Breast epithelium (tissue), 3 donors: ENCODE measurements at regions not wholly inside any gene's neighbourhood (a gene's known extent, or its start where the extent isn't known, plus 50 kb on each side); places are given as distances from the start of the nearest gene placed in this dataset.

Experiments
- POLR2A ChIP-seq: fragments of 450-650 bp; IDR thresholded peaks from one replicate; pipeline ENCODE4 v1.6.1; 2016; ENCODE audit warnings: antibody characterized with exemption, mild to moderate bottlenecking, moderate library complexity
- TF ChIP-seq, protein P1 (sequence below), 3 donors: fragments of 450-650 bp; IDR thresholded peaks; one replicate each; pipeline ENCODE4 v1.5.1; 2016 to 2017; ENCODE audit warnings: antibody characterized with exemption in 3 of 3, mild to moderate bottlenecking in 3 of 3, moderate library complexity in 3 of 3

DNA sequence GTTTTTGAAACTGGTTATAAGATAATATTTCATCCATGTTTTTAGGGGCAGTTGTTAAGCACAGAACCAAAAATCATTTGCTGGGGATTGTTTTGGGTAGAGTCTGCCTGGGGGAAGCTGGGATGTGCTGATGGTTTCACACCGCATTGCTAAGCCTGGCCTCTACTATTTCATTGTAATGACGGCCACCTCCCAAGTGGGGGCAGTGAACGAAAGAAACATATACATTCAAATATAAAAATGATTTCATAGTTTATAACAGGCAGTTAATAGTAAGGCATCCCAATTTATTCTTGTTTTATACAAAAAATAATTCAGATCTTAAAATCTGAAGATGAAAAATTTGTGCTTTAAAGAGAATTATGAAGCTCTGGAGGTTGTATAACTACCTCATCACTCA is 750.8 kb downstream of the REEP3 start:
- TF ChIP-seq, protein P1, sequence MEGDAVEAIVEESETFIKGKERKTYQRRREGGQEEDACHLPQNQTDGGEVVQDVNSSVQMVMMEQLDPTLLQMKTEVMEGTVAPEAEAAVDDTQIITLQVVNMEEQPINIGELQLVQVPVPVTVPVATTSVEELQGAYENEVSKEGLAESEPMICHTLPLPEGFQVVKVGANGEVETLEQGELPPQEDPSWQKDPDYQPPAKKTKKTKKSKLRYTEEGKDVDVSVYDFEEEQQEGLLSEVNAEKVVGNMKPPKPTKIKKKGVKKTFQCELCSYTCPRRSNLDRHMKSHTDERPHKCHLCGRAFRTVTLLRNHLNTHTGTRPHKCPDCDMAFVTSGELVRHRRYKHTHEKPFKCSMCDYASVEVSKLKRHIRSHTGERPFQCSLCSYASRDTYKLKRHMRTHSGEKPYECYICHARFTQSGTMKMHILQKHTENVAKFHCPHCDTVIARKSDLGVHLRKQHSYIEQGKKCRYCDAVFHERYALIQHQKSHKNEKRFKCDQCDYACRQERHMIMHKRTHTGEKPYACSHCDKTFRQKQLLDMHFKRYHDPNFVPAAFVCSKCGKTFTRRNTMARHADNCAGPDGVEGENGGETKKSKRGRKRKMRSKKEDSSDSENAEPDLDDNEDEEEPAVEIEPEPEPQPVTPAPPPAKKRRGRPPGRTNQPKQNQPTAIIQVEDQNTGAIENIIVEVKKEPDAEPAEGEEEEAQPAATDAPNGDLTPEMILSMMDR (IDR thresholded peaks at IDR 0.05): no peak
- no peak for TF ChIP-seq POLR2A
